ENCODE measurements at regions not wholly inside any gene's neighbourhood (a gene's known extent, or its start where the extent isn't known, plus 50 kb on each side); places are given as distances from the start of the nearest gene placed in this dataset.

GRCh38 chr15:39022532-39023305, 458.1 kb upstream of the RASGRP1 start:
- Mint-ChIP-seq H3K27ac (ENCODE audit: unreplicated experiment) (no peak overlapping the region), H3K9me3 (ENCODE audit: unreplicated experiment) (no peaks in the 10 kb centered on the region)

GRCh38 chr15:39025321-39025720, 460.7 kb upstream of the RASGRP1 start:
- Mint-ChIP-seq H3K36me3 (ENCODE audit: unreplicated experiment) (no peaks in the 10 kb centered on the region), H3K4me3 (ENCODE audit: unreplicated experiment) (no peak overlapping the region), H3K9me3 (ENCODE audit: unreplicated experiment) (no peaks in the 10 kb centered on the region), H3K4me1 (ENCODE audit: unreplicated experiment) (no peaks in the 10 kb centered on the region), H3K27me3 (ENCODE audit: unreplicated experiment) (peaks cover 3% of the 10 kb centered on the region), H3K27ac (ENCODE audit: unreplicated experiment) (no peak overlapping the region)
- DNase-seq (ENCODE audit: extremely low spot score, unreplicated experiment): no peak
- no peak for TF ChIP-seq CTCF (IDR thresholded peaks at IDR 0.05)

More at GRCh38 chr15:39022532-39023305, 458.1 kb upstream of the RASGRP1 start:
- Mint-ChIP-seq H3K4me1 (ENCODE audit: unreplicated experiment) (no peaks in the 10 kb centered on the region), H3K27me3 (ENCODE audit: unreplicated experiment) (peaks cover 3% of the 10 kb centered on the region), H3K36me3 (ENCODE audit: unreplicated experiment) (no peaks in the 10 kb centered on the region), H3K4me3 (ENCODE audit: unreplicated experiment) (no peak overlapping the region)
- no peak for DNase-seq (ENCODE audit: extremely low spot score, unreplicated experiment)
- TF ChIP-seq CTCF (IDR thresholded peaks at IDR 0.05): no peak

GRCh38 chr15:39025881-39026280, 461.3 kb upstream of the RASGRP1 start:
- Mint-ChIP-seq H3K4me1 (ENCODE audit: unreplicated experiment) (no peaks in the 10 kb centered on the region), H3K36me3 (ENCODE audit: unreplicated experiment) (no peaks in the 10 kb centered on the region), H3K4me3 (ENCODE audit: unreplicated experiment) (no peak overlapping the region), H3K27me3 (ENCODE audit: unreplicated experiment) (peaks cover 3% of the 10 kb centered on the region), H3K9me3 (ENCODE audit: unreplicated experiment) (no peaks in the 10 kb centered on the region), H3K27ac (ENCODE audit: unreplicated experiment) (no peak overlapping the region)
- DNase-seq (ENCODE audit: extremely low spot score, unreplicated experiment): no peak
- TF ChIP-seq CTCF (IDR thresholded peaks at IDR 0.05): no peak

- no peaks in the 10 kb centered on the region for H3K9me3 Mint-ChIP-seq (ENCODE audit: unreplicated experiment)
- DNase-seq (ENCODE audit: extremely low spot score, unreplicated experiment): no peak
- H3K27me3 Mint-ChIP-seq (ENCODE audit: unreplicated experiment): peaks cover 3% of the 10 kb centered on the region
- TF ChIP-seq CTCF (IDR thresholded peaks at IDR 0.05): no peak
- no peaks in the 10 kb centered on the region for H3K36me3 Mint-ChIP-seq (ENCODE audit: unreplicated experiment)
- H3K27ac Mint-ChIP-seq (ENCODE audit: unreplicated experiment): no peak overlapping the region
- peaks cover 4% of the 10 kb centered on the region for H3K4me1 Mint-ChIP-seq (ENCODE audit: unreplicated experiment)
- no peak overlapping the region for H3K4me3 Mint-ChIP-seq (ENCODE audit: unreplicated experiment)
These were observed 463.5 kb upstream of the RASGRP1 start for GRCh38 chr15:39028069-39028468.

DNA sequence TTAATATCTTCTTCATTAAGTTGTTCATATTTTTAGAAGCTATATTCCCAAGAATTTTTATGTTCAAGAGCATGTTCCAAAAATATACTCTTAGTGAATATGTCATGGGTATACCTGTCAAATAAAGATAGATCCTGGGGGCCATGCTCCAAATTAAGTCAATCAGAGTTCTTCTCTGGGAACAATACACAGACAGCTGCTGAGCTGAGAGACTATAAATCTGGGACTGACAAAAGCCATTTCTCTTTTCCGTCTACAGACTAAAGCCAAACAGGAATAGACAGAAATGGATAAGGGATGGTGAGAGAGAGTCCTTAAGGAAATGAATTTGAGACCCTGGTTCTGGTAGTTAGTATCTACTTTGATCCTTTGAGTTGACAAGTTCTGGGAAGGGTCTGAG, 465.1 kb upstream of the RASGRP1 start:
- Mint-ChIP-seq H3K9me3 (ENCODE audit: unreplicated experiment) (no peaks in the 10 kb centered on the region), H3K27ac (ENCODE audit: unreplicated experiment) (no peak overlapping the region), H3K36me3 (ENCODE audit: unreplicated experiment) (no peaks in the 10 kb centered on the region), H3K4me3 (ENCODE audit: unreplicated experiment) (no peak overlapping the region), H3K4me1 (ENCODE audit: unreplicated experiment) (peaks cover 4% of the 10 kb centered on the region), H3K27me3 (ENCODE audit: unreplicated experiment) (peaks cover 2% of the 10 kb centered on the region)
- no peak for TF ChIP-seq CTCF (IDR thresholded peaks at IDR 0.05)
- no peak for DNase-seq (ENCODE audit: extremely low spot score, unreplicated experiment)

Data from osteocyte (in vitro differentiated cells).